ENCODE measurements at regions not wholly inside any gene's neighbourhood (a gene's known extent, or its start where the extent isn't known, plus 50 kb on each side); places are given as distances from the start of the nearest gene placed in this dataset.

- intact Hi-C loops (cut with micrococcal nuclease), result no loop called here
These were observed 211.2 kb downstream of the TJP1 start for GRCh38 chr15:29611057-29611456.

- intact Hi-C loops (cut with micrococcal nuclease), result no loop called here
These were observed 220.5 kb downstream of the TJP1 start for GRCh38 chr15:29601811-29602210.

GRCh38 chr15:29600262-29600661 is 222.0 kb downstream of the TJP1 start:
- intact Hi-C loops (cut with micrococcal nuclease), result no loop called here

DNA sequence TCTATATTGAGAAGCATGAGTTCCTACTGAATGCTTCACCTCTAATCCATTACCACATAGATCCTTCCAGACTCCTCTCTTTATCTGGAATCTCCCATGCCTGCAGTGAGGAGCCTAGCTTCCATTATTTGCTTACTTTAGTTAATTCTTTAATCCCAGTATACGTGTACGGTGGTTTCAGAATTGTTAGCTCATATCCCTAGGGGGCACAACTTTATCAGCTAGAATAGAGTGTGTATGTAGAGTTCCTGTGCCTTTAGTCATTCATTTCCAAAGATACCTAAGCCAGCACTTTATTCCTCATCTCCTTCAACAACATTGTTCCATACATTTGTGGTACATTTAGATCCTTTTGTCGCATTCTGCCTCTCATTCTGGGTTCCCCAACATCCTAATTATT is 226.0 kb downstream of the TJP1 start:
- intact Hi-C loops (cut with micrococcal nuclease), result no loop called here

- intact Hi-C loops (cut with micrococcal nuclease), result no loop called here
These were observed 228.6 kb downstream of the TJP1 start for GRCh38 chr15:29593629-29594028.

- intact Hi-C loops (cut with micrococcal nuclease), result no loop called here
These were observed 229.2 kb downstream of the TJP1 start for GRCh38 chr15:29593111-29593510.

DNA sequence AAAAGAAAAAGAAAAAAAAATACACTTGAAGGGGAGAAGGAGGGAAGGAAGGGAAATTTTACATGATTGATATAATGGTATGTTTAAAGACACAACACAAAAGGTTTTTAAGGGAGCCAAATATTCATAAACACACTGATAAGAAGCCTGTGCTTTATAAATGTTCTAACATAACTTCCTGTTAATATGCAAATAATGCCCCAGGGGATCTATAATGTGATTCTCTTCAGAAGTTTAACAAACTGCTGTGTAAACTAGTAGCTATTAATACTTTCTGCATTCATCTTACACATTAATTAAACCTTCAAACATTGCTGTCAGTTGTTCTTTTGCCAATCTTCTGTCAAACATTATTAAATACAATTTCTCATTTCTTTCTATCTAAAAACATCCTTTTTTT is 231.6 kb downstream of the TJP1 start:
- intact Hi-C loops (cut with micrococcal nuclease), result no loop called here

DNA sequence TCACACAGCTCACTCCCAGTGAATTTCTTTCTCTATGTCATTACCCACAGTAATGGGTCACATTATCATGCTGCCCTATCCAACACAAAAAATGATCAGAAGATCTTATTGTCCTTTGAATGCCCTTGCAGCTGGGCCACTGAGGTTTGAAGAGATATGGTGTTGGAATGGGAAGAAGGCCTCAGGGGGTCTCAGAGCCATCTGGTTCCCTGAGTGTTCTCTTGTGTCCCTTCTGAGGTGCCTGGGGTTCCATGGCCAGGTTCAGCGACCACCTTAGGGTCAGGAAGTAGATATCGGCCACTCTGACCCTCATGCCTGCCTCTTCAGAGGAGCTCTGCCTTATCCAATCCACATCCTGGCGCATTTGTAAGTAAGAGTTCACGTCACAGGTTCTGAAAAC is 232.3 kb downstream of the TJP1 start:
- intact Hi-C loops (cut with micrococcal nuclease), result no loop called here

DNA sequence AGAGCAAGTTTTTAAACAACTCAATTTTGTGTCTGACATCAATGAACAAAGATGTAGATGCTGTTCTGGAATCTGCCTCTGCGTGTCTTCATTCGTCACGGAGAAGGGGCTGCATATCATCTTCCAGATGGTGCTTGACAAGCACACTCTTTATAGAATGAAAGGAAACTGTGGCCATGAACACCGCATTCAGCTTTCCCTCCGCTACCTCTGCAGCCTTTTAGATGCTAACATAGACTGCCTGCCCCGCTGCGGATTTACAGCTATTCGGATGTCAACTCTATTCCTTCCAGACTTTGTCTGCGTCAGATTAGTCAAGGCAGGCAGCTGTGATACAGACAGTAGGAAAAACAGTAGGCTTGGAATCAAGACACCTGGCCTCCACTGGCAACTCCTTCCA is 232.9 kb downstream of the TJP1 start:
- intact Hi-C loops (cut with micrococcal nuclease), result no loop called here

GRCh38 chr15:29573197-29573838 is 248.9 kb downstream of the TJP1 start:
- intact Hi-C loops (cut with micrococcal nuclease), result loop anchor here (5.0 kb wide), 1 partner anchor 249 kb away; the partner anchor contains the start of gene TJP1

- intact Hi-C loops (cut with micrococcal nuclease), result loop anchor here (5.0 kb wide), 1 partner anchor 250 kb away; the partner anchor contains the start of gene TJP1
These were observed 250.4 kb downstream of the TJP1 start for GRCh38 chr15:29571792-29572431.

DNA sequence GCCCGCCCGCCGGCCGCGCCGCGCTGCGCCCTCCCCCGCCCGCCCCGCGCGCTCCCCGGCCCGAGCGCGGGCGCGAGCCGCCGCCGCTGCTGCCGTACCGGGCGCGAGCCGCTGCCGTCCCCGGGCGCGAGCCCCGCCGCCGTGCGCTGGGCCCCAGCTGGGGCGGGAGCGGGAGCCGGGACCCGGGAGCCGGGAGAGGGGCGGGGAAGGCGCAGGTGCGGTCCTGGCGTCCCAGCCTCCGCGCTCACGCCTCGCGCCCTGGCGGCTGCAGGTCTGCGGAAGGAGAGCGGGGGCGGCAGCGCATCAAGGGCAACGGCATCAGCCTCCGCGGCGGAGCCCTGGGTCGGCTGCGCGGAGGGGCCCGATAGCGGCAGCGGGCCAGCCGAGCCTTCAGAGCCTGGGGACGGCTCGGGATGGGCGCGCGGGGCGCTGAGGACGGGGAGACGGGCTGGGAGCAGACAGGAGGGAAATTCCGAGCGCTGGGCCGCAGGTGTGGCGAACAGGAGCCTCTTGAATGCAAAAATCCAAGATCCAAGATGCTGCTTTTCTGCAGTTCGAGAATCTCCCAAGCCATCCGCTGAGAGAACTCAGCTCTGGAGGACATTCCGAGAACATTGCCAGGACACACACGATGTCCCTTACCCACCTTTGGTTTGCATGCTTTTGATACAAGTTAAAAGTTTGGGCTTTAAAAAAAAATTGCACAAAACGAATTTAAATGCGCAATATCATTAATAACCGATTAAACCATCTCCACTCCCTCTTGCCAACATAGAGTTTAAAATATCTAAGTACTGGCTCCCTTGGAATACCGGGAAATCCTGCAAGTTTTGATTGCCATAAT is 251.1 kb downstream of the TJP1 start:
- intact Hi-C loops (cut with micrococcal nuclease), result loop anchor here (5.0 kb wide), 1 partner anchor 251 kb away; the partner anchor contains the start of gene TJP1

DNA sequence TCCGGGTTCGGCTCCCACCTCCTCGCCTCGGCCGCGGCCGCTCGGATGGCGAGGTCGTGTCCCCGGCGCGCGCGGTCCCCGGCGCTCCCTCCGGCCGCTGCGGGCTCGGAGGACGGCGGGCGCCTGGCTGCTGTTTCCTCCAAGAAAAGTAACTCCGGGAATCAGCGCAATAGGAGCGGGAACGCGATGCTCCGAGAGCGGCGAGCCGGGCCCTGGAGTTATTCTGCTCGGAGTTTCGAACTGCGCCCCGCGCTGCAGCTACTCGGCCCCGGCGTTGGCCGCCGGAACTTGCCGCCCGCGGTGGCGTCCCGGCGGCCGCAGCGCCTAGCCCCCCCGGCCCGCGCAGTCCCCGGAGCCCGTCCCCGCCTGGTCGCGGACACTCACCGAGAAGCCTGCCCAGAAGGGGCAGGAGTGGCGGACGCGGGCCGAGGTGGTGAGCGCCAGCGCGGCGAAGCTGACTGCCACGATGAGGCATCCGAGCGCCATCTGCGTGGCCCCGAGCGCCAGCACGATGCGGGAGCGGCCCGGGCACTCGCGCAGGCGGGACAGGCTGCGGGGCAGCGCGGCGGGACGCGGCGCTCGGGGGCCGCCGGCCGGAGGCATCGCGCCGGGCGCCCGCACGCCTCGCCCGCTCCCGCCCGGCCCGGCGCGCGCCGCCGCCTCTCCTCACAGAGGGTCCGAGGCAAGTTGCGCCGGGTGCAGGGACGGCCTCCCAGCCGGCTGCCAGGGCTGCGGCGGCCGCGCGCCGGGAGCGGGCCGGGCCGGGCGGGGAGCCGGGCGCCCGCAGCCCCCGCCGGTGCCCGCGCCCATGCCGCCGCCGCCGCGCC is 251.9 kb downstream of the TJP1 start:
- intact Hi-C loops (cut with micrococcal nuclease), result loop anchor here (5.0 kb wide), 1 partner anchor 252 kb away; the partner anchor contains the start of gene TJP1

- intact Hi-C loops (cut with micrococcal nuclease), result loop anchor here (5.0 kb wide), 1 partner anchor 253 kb away; the partner anchor contains the start of gene TJP1
These were observed 252.7 kb downstream of the TJP1 start for GRCh38 chr15:29569533-29570092.

DNA sequence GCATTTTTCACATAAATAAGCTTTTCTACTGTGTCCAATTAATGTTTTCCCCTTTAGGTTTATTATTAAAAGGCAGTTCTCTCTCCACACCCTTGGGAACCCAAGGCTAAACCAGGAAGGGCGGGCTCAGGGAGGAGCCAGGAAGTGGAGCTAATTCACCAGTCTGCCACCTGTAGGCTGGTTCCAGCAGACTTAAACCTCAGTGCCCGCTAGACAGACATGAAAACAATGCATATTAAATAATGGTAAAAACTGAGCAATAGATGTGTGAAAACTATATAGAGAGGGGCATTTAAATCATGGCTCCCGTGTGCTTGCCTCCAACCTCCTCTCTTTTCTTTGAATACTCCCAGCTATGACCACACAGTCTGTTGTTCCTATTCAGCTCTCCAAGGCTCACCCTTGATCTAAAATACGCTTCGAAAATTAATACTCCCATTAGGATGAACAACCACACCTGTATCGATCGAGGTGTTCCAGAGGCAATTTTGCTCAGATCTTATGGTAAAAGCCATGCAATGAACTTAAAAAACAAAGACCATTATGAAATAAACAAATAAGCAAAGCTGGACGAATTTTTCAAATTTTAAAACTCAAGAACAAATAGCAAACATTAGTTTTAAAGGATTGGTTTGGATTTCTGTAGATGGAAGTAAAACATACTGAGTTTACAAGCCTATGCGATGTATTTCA is 253.3 kb downstream of the TJP1 start:
- intact Hi-C loops (cut with micrococcal nuclease), result no loop called here

DNA sequence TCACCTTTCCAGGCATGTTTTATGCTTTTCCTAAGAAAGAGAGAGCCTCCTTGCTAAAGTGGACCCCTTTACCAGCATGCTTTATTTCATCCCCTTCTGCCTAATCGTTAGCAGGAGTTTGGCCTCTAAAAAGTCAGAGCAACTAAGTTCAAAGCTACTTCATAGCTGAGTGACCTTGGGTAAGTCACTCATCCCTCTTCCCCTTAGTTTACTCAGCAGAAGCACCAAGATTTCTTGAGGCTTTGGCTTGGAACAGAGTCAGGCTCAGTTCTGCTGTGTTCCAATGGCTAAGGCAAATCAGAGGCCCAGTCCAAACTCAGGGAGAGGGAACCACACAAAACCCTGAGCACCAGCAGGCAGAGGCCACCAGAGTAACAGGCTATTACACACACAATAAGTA is 254.9 kb downstream of the TJP1 start:
- intact Hi-C loops (cut with micrococcal nuclease), result no loop called here

DNA sequence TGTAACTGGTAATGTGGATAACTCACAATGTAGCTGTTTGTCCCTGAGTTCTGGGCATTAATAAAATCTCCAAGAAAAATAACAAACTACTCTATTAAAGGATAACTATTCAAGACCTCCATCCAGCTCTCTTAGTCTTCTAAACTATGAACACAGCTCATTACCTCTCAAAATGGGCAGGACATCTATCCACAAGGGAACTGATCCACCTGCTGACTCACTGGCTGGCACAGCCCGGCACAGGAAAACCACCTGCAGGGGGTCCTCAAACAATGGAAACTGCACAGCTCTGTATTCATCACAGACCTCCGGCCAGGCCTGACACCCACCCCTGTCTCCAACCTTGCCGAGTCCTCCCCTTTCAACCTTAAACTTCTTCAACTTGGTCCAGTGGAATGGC is 255.4 kb downstream of the TJP1 start:
- intact Hi-C loops (cut with micrococcal nuclease), result no loop called here

DNA sequence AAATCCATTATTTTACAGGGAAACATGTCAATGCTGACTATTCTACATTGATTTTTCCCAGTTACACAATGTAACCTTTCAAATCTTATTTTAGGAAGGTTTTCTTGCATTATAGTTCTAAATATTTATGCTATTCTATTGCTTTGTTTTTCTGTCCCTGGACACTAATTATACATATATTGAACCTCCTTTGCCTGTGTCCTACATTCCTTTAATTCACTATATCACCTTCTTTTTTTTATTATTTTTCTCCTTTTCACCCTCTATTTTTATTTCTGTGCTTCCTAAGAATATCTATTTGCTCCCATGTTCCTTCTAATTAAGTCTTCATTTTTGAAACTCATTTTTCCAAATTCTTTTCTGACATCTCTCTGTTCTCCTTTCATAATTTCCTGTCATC is 259.2 kb downstream of the TJP1 start:
- intact Hi-C loops (cut with micrococcal nuclease), result no loop called here

DNA sequence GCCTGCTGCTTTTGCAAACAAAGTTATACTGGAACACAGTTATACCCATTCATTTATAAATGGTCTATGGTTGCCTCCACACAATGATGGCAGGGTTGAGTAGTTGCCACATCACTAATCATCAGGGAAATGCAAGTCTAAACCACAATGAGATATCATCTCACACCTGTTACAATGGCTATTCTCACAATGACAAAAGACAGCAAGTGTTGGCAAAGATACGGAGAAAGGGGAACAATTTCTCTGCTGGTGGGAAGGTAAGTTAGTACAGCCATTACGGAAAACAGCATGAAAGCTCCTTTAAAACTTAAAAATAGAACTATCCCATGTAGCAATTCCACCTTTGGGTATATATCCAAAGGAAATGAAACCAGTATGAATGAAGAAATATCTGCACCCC is 261.4 kb downstream of the TJP1 start:
- intact Hi-C loops (cut with micrococcal nuclease), result no loop called here

DNA sequence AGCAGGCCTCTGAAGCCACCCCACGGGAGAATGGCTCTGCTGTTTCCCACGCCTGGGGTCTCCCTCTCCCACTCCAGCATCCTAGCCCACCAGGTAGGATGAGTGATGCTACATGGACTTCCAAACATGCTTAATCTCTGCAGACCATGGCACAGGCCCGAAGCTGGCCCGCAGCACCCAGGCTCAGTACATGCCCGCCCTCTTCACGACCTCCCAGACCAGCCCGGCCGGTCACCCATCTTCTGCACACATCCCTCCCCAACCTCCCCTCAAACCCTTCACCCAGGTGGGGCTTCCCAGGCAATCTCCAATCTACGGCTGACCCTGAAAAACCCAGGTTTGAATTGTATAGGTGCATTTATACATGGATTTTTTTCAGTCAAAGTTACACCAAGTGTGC is 264.0 kb downstream of the TJP1 start:
- intact Hi-C loops (cut with micrococcal nuclease), result no loop called here
